ENCODE measurements at regions not wholly inside any gene's neighbourhood (a gene's known extent, or its start where the extent isn't known, plus 50 kb on each side); places are given as distances from the start of the nearest gene placed in this dataset.

- TF ChIP-seq, protein P1, sequence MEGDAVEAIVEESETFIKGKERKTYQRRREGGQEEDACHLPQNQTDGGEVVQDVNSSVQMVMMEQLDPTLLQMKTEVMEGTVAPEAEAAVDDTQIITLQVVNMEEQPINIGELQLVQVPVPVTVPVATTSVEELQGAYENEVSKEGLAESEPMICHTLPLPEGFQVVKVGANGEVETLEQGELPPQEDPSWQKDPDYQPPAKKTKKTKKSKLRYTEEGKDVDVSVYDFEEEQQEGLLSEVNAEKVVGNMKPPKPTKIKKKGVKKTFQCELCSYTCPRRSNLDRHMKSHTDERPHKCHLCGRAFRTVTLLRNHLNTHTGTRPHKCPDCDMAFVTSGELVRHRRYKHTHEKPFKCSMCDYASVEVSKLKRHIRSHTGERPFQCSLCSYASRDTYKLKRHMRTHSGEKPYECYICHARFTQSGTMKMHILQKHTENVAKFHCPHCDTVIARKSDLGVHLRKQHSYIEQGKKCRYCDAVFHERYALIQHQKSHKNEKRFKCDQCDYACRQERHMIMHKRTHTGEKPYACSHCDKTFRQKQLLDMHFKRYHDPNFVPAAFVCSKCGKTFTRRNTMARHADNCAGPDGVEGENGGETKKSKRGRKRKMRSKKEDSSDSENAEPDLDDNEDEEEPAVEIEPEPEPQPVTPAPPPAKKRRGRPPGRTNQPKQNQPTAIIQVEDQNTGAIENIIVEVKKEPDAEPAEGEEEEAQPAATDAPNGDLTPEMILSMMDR (IDR thresholded peaks at IDR 0.05), result no peak
- Histone ChIP-seq H3K4me1 (ENCODE audit: low read depth) (no peaks in the 10 kb centered on the region), H3K36me3 (ENCODE audit: low read depth) (no peaks in the 10 kb centered on the region), H3K9me3 (peaks cover 33% of the 10 kb centered on the region), H3K4me3 (no peak overlapping the region)
- ATAC-seq, result no peak
- no peak for DNase-seq
- intact Hi-C loops (cut with DNase I, micrococcal nuclease), result no loop called here
Measured at GRCh38 chr11:106493751-106494150, 416.3 kb downstream of the AASDHPPT start.

GRCh38 chr11:106495046-106495445 lies 417.6 kb downstream of the AASDHPPT start:
- H3K36me3 ChIP-seq (ENCODE audit: low read depth), result no peaks in the 10 kb centered on the region
- DNase-seq (no peak), ATAC-seq (no peak)
- H3K9me3 ChIP-seq, result peaks cover 28% of the 10 kb centered on the region
- intact Hi-C loops (cut with DNase I, micrococcal nuclease), result no loop called here
- H3K4me1 ChIP-seq (ENCODE audit: low read depth), result no peaks in the 10 kb centered on the region
- no peak overlapping the region for H3K4me3 ChIP-seq
- TF ChIP-seq, protein P1 (IDR thresholded peaks at IDR 0.05), result no peak

GRCh38 chr11:106496677-106497076 lies 419.2 kb downstream of the AASDHPPT start:
- no peak for ATAC-seq
- intact Hi-C loops (cut with DNase I, micrococcal nuclease), result no loop called here

DNA sequence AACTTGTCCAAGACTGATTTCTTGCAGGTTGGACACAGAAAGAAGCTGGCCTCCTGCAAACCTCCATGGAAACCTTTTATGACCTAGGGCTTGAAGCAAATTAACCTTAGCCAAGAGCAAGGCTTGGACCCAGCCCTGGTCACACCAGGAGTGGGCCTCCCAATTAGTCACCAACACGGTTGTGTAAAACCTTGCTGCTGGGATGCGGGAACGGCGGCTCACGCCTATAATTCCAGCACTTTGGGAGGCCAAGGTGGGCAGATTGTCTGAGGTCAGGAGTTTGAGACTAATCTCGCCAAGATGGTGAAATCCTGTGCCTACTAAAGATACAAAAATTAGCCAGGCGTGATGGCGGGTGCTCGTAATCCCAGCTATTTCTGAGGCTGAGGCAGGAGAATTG lies 419.9 kb downstream of the AASDHPPT start:
- peaks cover 18% of the 10 kb centered on the region for H3K9me3 ChIP-seq
- intact Hi-C loops (cut with DNase I, micrococcal nuclease), result no loop called here
- no peaks in the 10 kb centered on the region for H3K36me3 ChIP-seq (ENCODE audit: low read depth)
- DNase-seq (no peak), ATAC-seq (no peak)
- H3K4me1 ChIP-seq (ENCODE audit: low read depth), result no peaks in the 10 kb centered on the region
- H3K4me3 ChIP-seq, result no peak overlapping the region
- TF ChIP-seq, protein P1 (IDR thresholded peaks at IDR 0.05), result no peak

More at GRCh38 chr11:106496677-106497076, 419.2 kb downstream of the AASDHPPT start:
- TF ChIP-seq, protein P1 (IDR thresholded peaks at IDR 0.05), result no peak
- DNase-seq, result no peak
- Histone ChIP-seq H3K9me3 (peaks cover 18% of the 10 kb centered on the region), H3K4me3 (no peak overlapping the region), H3K36me3 (ENCODE audit: low read depth) (no peaks in the 10 kb centered on the region), H3K4me1 (ENCODE audit: low read depth) (no peaks in the 10 kb centered on the region)

DNA sequence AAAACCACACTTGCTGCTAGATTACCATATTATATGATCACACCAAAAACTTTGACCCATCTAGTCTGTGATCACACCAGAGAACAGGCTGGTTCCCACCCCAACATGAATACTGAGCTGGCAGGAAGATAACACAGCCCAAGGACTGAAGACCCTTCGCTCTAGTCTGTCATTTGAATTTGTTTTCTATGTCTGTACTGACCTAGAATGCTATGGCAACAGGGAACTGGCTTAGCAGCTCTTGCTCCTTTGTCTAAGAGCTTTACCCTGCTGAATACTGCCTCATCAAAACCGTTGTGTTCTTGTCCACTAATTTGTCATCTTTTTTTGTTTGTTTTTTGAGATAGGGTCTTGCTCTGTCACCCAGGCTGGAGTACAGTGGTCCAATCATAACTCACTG lies 420.4 kb downstream of the AASDHPPT start:
- intact Hi-C loops (cut with DNase I, micrococcal nuclease), result no loop called here
- no peak for DNase-seq
- no peaks in the 10 kb centered on the region for H3K36me3 ChIP-seq (ENCODE audit: low read depth)
- no peak overlapping the region for H3K4me3 ChIP-seq
- H3K4me1 ChIP-seq (ENCODE audit: low read depth), result no peaks in the 10 kb centered on the region
- no peak for ATAC-seq
- peaks cover 14% of the 10 kb centered on the region for H3K9me3 ChIP-seq
- TF ChIP-seq, protein P1 (IDR thresholded peaks at IDR 0.05), result no peak

GRCh38 chr11:106503901-106504300 lies 426.4 kb downstream of the AASDHPPT start:
- no peak overlapping the region for H3K4me3 ChIP-seq
- H3K4me1 ChIP-seq (ENCODE audit: low read depth), result no peaks in the 10 kb centered on the region
- H3K9me3 ChIP-seq, result peaks cover 8% of the 10 kb centered on the region
- DNase-seq (no peak), ATAC-seq (no peak)
- intact Hi-C loops (cut with DNase I, micrococcal nuclease), result no loop called here
- TF ChIP-seq, protein P1 (IDR thresholded peaks at IDR 0.05), result no peak
- H3K36me3 ChIP-seq (ENCODE audit: low read depth), result no peaks in the 10 kb centered on the region

Data from mucosa of descending colon (tissue), 3 donors.